ENCODE measurements at regions not wholly inside any gene's neighbourhood (a gene's known extent, or its start where the extent isn't known, plus 50 kb on each side); places are given as distances from the start of the nearest gene placed in this dataset.

DNA sequence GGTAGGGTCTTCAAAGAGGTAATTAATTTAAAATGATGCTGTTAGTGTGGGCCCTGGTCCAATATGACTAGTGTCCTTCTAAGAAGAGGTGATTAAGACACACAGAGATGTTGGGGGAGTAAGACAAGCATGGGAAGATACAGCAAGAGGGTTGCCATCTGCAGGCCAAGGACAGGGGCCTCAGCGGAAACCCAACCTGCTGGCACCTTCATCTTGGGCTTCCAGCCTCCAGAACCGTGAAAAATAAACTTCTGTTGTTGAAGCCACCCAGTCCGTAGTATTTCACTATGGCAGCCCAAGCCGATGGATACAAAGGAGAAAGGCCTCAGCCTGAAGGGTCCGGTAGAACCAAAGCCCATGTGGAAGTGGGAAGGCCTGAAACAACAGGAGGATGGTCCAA, 161.7 kb upstream of the UBE2E1 start:
- no peak for ATAC-seq (ENCODE audit: low read depth)
- H3K27me3 Mint-ChIP-seq: peaks cover 4% of the 10 kb centered on the region
- H3K27ac Mint-ChIP-seq: no peak overlapping the region
- no peaks in the 10 kb centered on the region for H3K36me3 Mint-ChIP-seq
- no peak overlapping the region for H3K4me3 Mint-ChIP-seq
- H3K9me3 Mint-ChIP-seq: no peaks in the 10 kb centered on the region
- H3K4me1 Mint-ChIP-seq: peaks cover 3% of the 10 kb centered on the region
- POLR2A ChIA-PET: no interaction called here
- DNase-seq: no peak

DNA sequence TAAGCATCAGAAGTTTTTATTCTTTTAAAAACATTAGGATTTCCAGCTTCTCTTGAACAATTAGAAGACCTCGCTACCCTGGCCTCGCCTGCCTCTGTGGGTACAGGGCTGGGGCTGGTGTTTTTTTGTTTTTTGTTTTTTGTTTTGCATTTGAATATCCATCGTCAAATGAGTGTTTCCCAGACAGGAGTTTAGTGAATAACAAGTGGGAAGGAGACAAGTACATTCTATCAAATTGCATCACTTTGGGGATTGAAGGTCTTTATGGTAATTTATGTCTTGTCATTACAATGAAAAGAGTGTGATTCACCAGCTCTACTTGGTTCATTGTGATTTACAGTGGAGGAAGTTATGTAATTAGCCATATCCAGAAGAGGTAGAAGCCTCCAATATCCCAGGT, 161.1 kb upstream of the UBE2E1 start:
- no peak overlapping the region for H3K4me3 Mint-ChIP-seq
- no peak overlapping the region for H3K27ac Mint-ChIP-seq

GRCh38 chr3:23645533-23646183, 160.1 kb upstream of the UBE2E1 start:
- peaks cover 5% of the 10 kb centered on the region for H3K4me1 Mint-ChIP-seq
- no peak overlapping the region for H3K4me3 Mint-ChIP-seq
- H3K36me3 Mint-ChIP-seq: no peaks in the 10 kb centered on the region
- peaks cover 4% of the 10 kb centered on the region for H3K27me3 Mint-ChIP-seq
- H3K9me3 Mint-ChIP-seq: no peaks in the 10 kb centered on the region
- POLR2A ChIA-PET: no interaction called here
- ATAC-seq (ENCODE audit: low read depth) (no peak), DNase-seq (no peak)
- no peak overlapping the region for H3K27ac Mint-ChIP-seq

More for the DNA sequence above, 161.1 kb upstream of the UBE2E1 start:
- peaks cover 4% of the 10 kb centered on the region for H3K27me3 Mint-ChIP-seq
- no peaks in the 10 kb centered on the region for H3K9me3 Mint-ChIP-seq
- ATAC-seq (ENCODE audit: low read depth) (no peak), DNase-seq (no peak)
- no peaks in the 10 kb centered on the region for H3K36me3 Mint-ChIP-seq
- POLR2A ChIA-PET: no interaction called here
- H3K4me1 Mint-ChIP-seq: peaks cover 5% of the 10 kb centered on the region

DNA sequence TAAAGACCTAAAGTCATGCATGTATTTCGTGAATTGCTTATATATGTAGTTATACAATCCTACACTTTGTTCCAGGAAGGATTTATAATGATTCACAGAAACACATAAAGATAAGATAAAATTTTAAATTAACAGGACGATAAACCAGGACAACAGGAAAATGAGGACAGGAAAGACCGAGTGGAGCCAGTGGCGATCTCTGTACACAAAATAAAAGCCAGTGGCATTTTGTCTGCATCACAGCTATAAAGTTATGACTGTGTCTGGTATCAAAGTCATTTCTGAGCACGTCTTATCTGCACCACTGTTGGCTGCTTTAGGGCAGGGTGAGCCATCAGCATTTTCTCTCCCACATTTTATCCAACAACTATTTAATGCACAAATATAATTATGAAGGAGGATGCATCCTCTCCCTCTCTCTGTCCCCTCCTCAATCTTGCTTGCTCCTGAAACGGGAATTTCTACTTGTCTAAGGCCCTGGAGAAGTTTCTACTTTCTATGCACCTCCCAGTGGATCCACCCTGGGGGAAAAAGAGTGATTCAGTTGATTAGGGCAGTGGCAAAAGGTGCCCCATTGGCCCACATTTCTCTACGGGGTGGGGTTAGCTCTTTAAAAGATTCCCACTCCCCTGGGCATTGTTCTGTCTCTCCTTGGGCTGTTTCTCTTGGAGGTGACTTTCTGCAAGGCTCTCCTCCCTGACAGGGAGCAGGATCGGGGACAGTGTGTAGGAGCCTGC, 159.4 kb upstream of the UBE2E1 start:
- no peak for DNase-seq
- Mint-ChIP-seq H3K36me3 (no peaks in the 10 kb centered on the region), H3K4me3 (no peak overlapping the region), H3K9me3 (no peaks in the 10 kb centered on the region), H3K4me1 (peaks cover 5% of the 10 kb centered on the region), H3K27me3 (peaks cover 4% of the 10 kb centered on the region), H3K27ac (no peak overlapping the region)
- POLR2A ChIA-PET: no interaction called here
- no peak for ATAC-seq (ENCODE audit: low read depth)

DNA sequence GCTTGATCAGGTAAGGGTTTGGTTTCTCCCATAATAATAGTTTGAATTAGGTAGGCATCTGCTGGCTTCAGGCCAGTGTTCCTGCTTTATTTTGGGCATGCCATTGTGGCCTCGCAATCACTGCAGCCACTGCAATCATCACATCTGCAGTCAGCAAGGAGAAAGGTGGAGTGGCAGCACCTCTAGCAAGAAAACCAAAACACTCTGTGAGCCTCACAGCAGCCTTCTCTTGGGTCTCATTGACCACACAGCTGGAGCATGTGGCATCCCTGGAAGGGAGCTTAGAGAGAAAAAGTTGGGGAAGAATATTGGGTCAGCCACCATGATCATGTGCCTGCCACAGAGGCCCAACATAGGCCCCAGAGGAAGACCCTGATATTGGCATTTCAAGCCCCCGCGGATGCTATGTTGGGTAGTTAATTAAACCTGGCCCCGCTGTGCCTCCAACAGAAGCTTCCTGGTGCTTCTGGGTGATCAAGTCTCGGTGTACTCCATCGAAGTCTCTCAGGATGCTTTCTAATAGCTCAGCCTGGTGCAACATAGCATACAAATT, 158.0 kb upstream of the UBE2E1 start:
- Mint-ChIP-seq H3K4me1 (peaks cover 5% of the 10 kb centered on the region), H3K27ac (no peak overlapping the region), H3K4me3 (no peak overlapping the region), H3K36me3 (no peaks in the 10 kb centered on the region), H3K9me3 (no peaks in the 10 kb centered on the region), H3K27me3 (peaks cover 4% of the 10 kb centered on the region)
- POLR2A ChIA-PET: no interaction called here
- ATAC-seq (ENCODE audit: low read depth) (no peak), DNase-seq (no peak)

DNA sequence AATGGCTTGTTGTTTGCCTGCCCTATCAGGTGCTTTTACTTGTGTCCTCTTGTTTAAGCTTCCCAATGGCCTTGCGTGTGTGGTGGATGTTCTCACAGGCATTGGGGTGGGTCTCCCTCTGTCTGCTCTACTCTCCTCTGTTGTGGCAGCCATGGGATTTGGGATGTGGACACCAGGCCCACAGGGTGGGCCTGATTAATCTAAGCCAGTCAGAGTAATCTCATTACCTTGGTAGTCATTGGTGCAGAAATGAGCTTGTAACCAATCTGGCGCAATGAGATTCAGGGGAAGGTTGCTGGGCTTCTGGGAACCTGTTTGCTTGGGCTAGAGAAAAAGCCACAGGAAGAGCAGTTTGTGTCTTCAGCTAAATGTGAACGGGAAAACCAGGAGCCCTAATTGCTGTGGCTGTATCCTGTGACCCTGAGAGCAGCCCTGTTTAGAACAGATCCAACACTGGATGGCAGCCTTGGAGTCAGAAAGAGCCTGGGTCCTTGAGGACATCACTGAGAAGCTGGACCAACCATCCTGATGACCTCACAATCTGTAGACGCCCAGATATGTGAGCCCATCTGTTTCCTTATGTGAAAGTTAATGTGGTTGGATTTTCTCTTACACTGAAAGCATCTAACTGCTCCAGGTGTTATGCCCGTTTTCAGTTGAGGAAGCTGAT, 157.3 kb upstream of the UBE2E1 start:
- no peak overlapping the region for H3K27ac Mint-ChIP-seq
- POLR2A ChIA-PET: no interaction called here

GRCh38 chr3:23648996-23649395, 156.8 kb upstream of the UBE2E1 start:
- POLR2A ChIA-PET: interaction anchor here (0.6 kb wide), 1 partner anchor 42 kb away, joined by 3 read pairs; no protein-coding TSS in a partner anchor
- DNase-seq (no peak), ATAC-seq (ENCODE audit: low read depth) (no peak)
- peaks cover 12% of the 10 kb centered on the region for H3K4me1 Mint-ChIP-seq
- no peak overlapping the region for H3K27ac Mint-ChIP-seq
- H3K9me3 Mint-ChIP-seq: peaks cover 1% of the 10 kb centered on the region
- H3K4me3 Mint-ChIP-seq: no peak overlapping the region
- peaks cover 4% of the 10 kb centered on the region for H3K27me3 Mint-ChIP-seq
- H3K36me3 Mint-ChIP-seq: no peaks in the 10 kb centered on the region

More for the DNA sequence above, 157.3 kb upstream of the UBE2E1 start:
- Mint-ChIP-seq H3K4me3 (no peak overlapping the region), H3K36me3 (no peaks in the 10 kb centered on the region), H3K4me1 (peaks cover 7% of the 10 kb centered on the region), H3K27me3 (peaks cover 4% of the 10 kb centered on the region), H3K9me3 (peaks cover 1% of the 10 kb centered on the region)
- DNase-seq: no peak
- ATAC-seq (ENCODE audit: low read depth): no peak

DNA sequence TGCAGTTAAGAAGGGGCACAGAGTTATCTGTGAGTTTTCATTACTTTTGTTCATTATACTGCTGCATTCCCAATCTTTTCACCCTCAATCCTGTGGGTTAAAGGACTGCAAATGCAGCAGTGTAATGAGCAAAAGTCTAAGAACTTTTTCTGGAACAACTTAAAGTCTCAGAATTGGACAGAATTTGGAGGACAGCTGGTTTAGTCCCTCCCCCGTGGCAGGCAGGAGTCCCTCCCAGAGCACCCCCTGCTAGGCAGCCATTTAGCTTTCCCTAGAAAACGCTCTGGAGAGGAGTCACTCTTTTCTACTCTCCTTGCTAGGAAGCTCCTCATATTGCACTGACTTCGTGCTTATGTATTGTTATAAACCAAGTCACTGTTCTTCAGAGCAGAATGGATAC, 156.3 kb upstream of the UBE2E1 start:
- DNase-seq (no peak), ATAC-seq (ENCODE audit: low read depth) (no peak)
- Mint-ChIP-seq H3K4me3 (no peak overlapping the region), H3K27ac (no peak overlapping the region), H3K9me3 (peaks cover 3% of the 10 kb centered on the region), H3K4me1 (peaks cover 17% of the 10 kb centered on the region), H3K36me3 (no peaks in the 10 kb centered on the region), H3K27me3 (peaks cover 4% of the 10 kb centered on the region)
- POLR2A ChIA-PET: interaction anchor here (0.6 kb wide), 1 partner anchor 43 kb away, joined by 3 read pairs; no protein-coding TSS in a partner anchor

DNA sequence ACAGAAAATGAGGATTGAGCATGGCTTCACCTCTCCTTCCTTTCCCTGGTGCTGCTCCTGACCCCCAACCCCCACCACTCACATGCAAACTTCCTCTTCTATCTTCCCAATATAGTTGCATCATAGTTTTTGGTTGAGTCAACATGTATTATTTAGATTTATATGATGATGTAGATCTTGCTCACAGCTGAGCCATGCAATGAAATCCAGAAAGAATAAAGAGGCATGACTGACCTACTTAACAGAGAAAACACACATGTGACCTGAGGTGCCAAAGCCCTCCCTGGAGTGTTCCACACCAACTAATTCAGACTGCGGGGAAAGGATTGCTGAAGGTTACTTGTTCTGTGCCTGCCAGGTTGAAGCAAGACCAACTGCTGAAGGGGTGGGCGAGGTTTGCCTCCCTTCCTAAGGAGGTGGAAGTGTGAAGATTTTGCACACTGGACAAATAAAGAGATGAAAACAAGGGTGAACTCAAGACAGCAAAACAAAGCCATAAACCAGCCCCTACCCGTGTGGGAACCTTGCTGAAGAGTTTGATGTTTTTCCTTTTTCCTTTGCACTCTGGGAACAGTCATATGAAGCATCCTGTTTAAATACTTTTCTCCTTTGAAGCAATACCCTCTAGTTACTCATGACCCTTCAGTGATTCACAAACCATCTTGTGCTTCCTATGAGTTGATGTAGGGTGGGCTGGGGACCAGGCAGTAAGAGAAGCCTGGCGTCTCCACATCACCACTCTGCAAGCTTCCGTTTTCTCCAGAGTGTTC, 155.2 kb upstream of the UBE2E1 start:
- Mint-ChIP-seq H3K9me3 (peaks cover 3% of the 10 kb centered on the region), H3K27ac (no peak overlapping the region), H3K36me3 (peaks cover 2% of the 10 kb centered on the region), H3K4me3 (no peak overlapping the region), H3K4me1 (peaks cover 17% of the 10 kb centered on the region), H3K27me3 (peaks cover 4% of the 10 kb centered on the region)
- POLR2A ChIA-PET: no interaction called here
- DNase-seq (no peak), ATAC-seq (ENCODE audit: low read depth) (no peak)

- Mint-ChIP-seq H3K27ac (peak overlapping the region; percentile 66), H3K36me3 (peaks cover 2% of the 10 kb centered on the region), H3K27me3 (peaks cover 6% of the 10 kb centered on the region), H3K9me3 (peaks cover 9% of the 10 kb centered on the region), H3K4me3 (peak overlapping the region; percentile 50), H3K4me1 (peaks cover 15% of the 10 kb centered on the region)
- POLR2A ChIA-PET: interaction anchor here (0.5 kb wide), 1 partner anchor 405 kb away, joined by 3 read pairs; no protein-coding TSS in a partner anchor
- no peak for DNase-seq
- no peak for ATAC-seq (ENCODE audit: low read depth)
Measured at GRCh38 chr3:23653647-23654525, 151.9 kb upstream of the UBE2E1 start.

GRCh38 chr3:23654571-23654970, 151.2 kb upstream of the UBE2E1 start:
- H3K4me3 Mint-ChIP-seq: no peak overlapping the region
- DNase-seq (no peak), ATAC-seq (ENCODE audit: low read depth) (no peak)
- POLR2A ChIA-PET: no interaction called here
- peaks cover 12% of the 10 kb centered on the region for H3K4me1 Mint-ChIP-seq
- H3K27me3 Mint-ChIP-seq: peaks cover 10% of the 10 kb centered on the region
- H3K27ac Mint-ChIP-seq: no peak overlapping the region
- H3K9me3 Mint-ChIP-seq: peaks cover 9% of the 10 kb centered on the region
- H3K36me3 Mint-ChIP-seq: peaks cover 2% of the 10 kb centered on the region

GRCh38 chr3:23655749-23656148, 150.0 kb upstream of the UBE2E1 start:
- H3K27ac Mint-ChIP-seq: no peak overlapping the region
- peaks cover 2% of the 10 kb centered on the region for H3K36me3 Mint-ChIP-seq
- peaks cover 12% of the 10 kb centered on the region for H3K4me1 Mint-ChIP-seq
- DNase-seq (no peak), ATAC-seq (ENCODE audit: low read depth) (no peak)
- peaks cover 9% of the 10 kb centered on the region for H3K9me3 Mint-ChIP-seq
- no peak overlapping the region for H3K4me3 Mint-ChIP-seq
- POLR2A ChIA-PET: no interaction called here
- peaks cover 13% of the 10 kb centered on the region for H3K27me3 Mint-ChIP-seq
